ENCODE measurements at regions not wholly inside any gene's neighbourhood (a gene's known extent, or its start where the extent isn't known, plus 50 kb on each side); places are given as distances from the start of the nearest gene placed in this dataset.

DNA sequence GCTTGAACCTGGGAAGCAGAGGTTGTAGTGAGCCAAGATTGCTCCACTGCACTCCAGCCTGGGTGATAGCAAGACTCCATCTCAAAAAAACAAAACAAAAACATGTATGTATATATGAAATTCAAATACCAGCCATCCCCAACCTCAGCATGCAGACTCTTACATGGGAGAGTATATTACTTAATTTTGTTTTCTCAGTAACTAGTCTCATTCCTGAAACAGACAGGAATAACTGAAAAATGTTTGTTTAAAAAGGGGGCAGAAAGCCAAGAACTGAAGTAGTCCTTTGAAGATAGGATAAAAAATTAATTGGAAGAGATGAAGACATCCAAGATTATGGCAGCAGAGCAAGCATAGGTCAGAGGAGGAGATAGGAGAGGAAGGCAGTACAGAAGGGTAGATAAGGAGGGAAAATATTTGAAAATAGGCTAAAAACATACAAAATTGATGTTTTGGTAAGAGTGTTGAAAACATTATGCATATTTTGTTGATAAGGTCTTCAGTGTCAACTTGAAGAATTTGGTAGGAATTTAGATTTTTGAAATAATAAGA lies 309.9 kb downstream of the MAT2B start:
- Histone ChIP-seq H4K20me1 (ENCODE audit: control insufficient read depth, extremely low read depth, insufficient read depth, low read length) (no peaks in the 10 kb centered on the region), H3K4me1 (ENCODE audit: control insufficient read depth, extremely low read depth, insufficient read depth, low read length) (no peaks in the 10 kb centered on the region), H3K79me2 (ENCODE audit: control insufficient read depth, insufficient read depth, low read length) (no peaks in the 10 kb centered on the region), H3K9ac (ENCODE audit: control insufficient read depth, extremely low read depth, insufficient read depth, low read length) (no peak overlapping the region), H3K27me3 (ENCODE audit: control insufficient read depth, extremely low read depth, insufficient read depth, low read length) (no peaks in the 10 kb centered on the region), H3K9me3 (ENCODE audit: control insufficient read depth, low read depth, low read length) (no peaks in the 10 kb centered on the region), H3K4me3 (ENCODE audit: control insufficient read depth in 2 of 3, extremely low read depth in 1 of 3, insufficient read depth in 2 of 3, low read depth in 1 of 3, low read length in 3 of 3) (no peak overlapping the region), H2AFZ (ENCODE audit: control insufficient read depth, low read length) (no peak overlapping the region), H3K27ac (ENCODE audit: control insufficient read depth, insufficient read depth, low read length) (no peak overlapping the region), H3K36me3 (ENCODE audit: control insufficient read depth in 2 of 2, extremely low read depth in 1 of 2, insufficient read depth in 2 of 2, low read length in 2 of 2) (no peaks in the 10 kb centered on the region), H3K9me1 (ENCODE audit: control insufficient read depth, extremely low read depth, insufficient read depth, low read length) (no peaks in the 10 kb centered on the region), H3K4me2 (ENCODE audit: control insufficient read depth, extremely low read depth, insufficient read depth, low read depth, low read length) (no peak overlapping the region)
- DNase-seq (ENCODE audit: low read depth, low spot score) (no peak), FAIRE-seq (no peak)
- dilution Hi-C loops (cut with MboI; ENCODE audit: extremely low pct_ligation_motif_present, low sequenced_read_pairs): no loop called here
- TF ChIP-seq CTCF (optimal IDR thresholded peaks at IDR 0.05 in 1 of 3, IDR thresholded peaks at IDR 0.05 in 1 of 3, conservative IDR thresholded peaks at IDR 0.05 in 1 of 3; ENCODE audit: extremely low read depth in 1 of 3, insufficient read depth in 2 of 3, low read length in 3 of 3) (no peak), EZH2 (IDR thresholded peaks at IDR 0.05; ENCODE audit: low read length) (no peak)

GRCh38 chr5:163821142-163821541 lies 315.7 kb downstream of the MAT2B start:
- Histone ChIP-seq H3K27me3 (ENCODE audit: control insufficient read depth, extremely low read depth, insufficient read depth, low read length) (no peaks in the 10 kb centered on the region), H3K9me3 (ENCODE audit: control insufficient read depth, low read depth, low read length) (no peaks in the 10 kb centered on the region), H3K36me3 (ENCODE audit: control insufficient read depth in 2 of 2, extremely low read depth in 1 of 2, insufficient read depth in 2 of 2, low read length in 2 of 2) (no peaks in the 10 kb centered on the region), H2AFZ (ENCODE audit: control insufficient read depth, low read length) (no peak overlapping the region), H3K9ac (ENCODE audit: control insufficient read depth, extremely low read depth, insufficient read depth, low read length) (no peak overlapping the region), H3K4me1 (ENCODE audit: control insufficient read depth, extremely low read depth, insufficient read depth, low read length) (no peaks in the 10 kb centered on the region), H3K4me2 (ENCODE audit: control insufficient read depth, extremely low read depth, insufficient read depth, low read depth, low read length) (no peak overlapping the region), H4K20me1 (ENCODE audit: control insufficient read depth, extremely low read depth, insufficient read depth, low read length) (no peaks in the 10 kb centered on the region), H3K9me1 (ENCODE audit: control insufficient read depth, extremely low read depth, insufficient read depth, low read length) (no peaks in the 10 kb centered on the region), H3K27ac (ENCODE audit: control insufficient read depth, insufficient read depth, low read length) (no peak overlapping the region), H3K79me2 (ENCODE audit: control insufficient read depth, insufficient read depth, low read length) (no peaks in the 10 kb centered on the region), H3K4me3 (ENCODE audit: control insufficient read depth in 2 of 3, extremely low read depth in 1 of 3, insufficient read depth in 2 of 3, low read depth in 1 of 3, low read length in 3 of 3) (no peak overlapping the region)
- TF ChIP-seq EZH2 (IDR thresholded peaks at IDR 0.05; ENCODE audit: low read length) (no peak), CTCF (optimal IDR thresholded peaks at IDR 0.05 in 1 of 3, IDR thresholded peaks at IDR 0.05 in 1 of 3, conservative IDR thresholded peaks at IDR 0.05 in 1 of 3; ENCODE audit: extremely low read depth in 1 of 3, insufficient read depth in 2 of 3, low read length in 3 of 3) (no peak)
- dilution Hi-C loops (cut with MboI; ENCODE audit: extremely low pct_ligation_motif_present, low sequenced_read_pairs): no loop called here
- DNase-seq (ENCODE audit: low read depth, low spot score) (no peak), FAIRE-seq (no peak)

Data from keratinocyte (primary cell).